ENCODE measurements at regions not wholly inside any gene's neighbourhood (a gene's known extent, or its start where the extent isn't known, plus 50 kb on each side); places are given as distances from the start of the nearest gene placed in this dataset.
"Not testable (repeated sequence)": the region's sequence is repeated elsewhere in the genome, so short reads cannot be mapped to it uniquely, and the experiment has no call there.

GRCh38 chr1:120947114-120947513 lies 57.5 kb downstream of the PPIAL4A start:
- TF ChIP-seq CTCF (IDR thresholded peaks at IDR 0.05; ENCODE audit: low read length); EZH2phosphoT487 (IDR thresholded peaks at IDR 0.05; ENCODE audit: low read length); EZH2 (optimal IDR thresholded peaks at IDR 0.05; ENCODE audit: low read depth, low read length): not testable (repeated sequence)

Measured in MM.1S (cell line).